ENCODE measurements at regions not wholly inside any gene's neighbourhood (a gene's known extent, or its start where the extent isn't known, plus 50 kb on each side); places are given as distances from the start of the nearest gene placed in this dataset.

DNA sequence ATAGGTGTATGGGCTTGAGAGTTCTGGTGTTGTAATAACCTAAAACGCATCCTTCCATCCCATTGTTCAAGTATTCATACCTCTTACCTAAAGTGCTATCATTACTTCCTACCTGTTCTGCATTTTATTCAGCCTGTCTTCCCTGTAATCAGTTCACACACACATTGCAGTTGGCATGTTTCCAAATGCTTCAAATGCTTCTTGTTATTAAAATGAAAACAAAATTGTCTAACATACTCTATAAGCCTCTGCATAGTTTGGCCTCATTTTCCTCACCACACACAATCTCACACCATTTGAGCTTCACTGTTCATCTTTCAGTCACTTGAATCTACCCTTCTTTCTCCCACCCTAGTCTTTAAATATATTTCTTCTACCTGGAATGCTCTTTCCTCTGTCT is 1178.2 kb upstream of the NRXN1 start:
- no peak for TF ChIP-seq EZH2 (IDR thresholded peaks at IDR 0.05; ENCODE audit: insufficient read depth, poor library complexity, severe bottlenecking)
- TF ChIP-seq EZH2phosphoT487 (IDR thresholded peaks at IDR 0.05; ENCODE audit: insufficient read depth, low read depth) = no peak

Data from GM23248 (cell line).